ENCODE measurements at regions not wholly inside any gene's neighbourhood (a gene's known extent, or its start where the extent isn't known, plus 50 kb on each side); places are given as distances from the start of the nearest gene placed in this dataset.

DNA sequence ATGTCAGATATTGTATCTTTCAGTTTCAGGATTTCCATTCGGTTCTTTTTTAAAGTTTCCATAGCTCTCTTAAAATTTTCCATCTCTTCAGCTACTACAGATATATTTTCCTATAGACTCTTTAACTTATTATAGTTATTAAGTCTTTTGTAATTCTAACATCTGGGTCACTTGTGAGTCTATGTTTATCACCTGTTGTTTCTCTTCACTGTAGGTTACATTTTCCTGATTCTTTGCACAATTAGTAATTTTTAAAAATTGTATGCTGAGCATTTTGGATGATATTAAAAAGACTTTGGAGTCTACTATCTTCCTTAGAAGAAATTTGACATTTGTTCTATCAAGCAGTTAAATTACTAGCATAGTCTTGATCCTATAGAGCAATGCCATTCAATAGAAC lies 140.7 kb downstream of the QRSL1 start:
- TF ChIP-seq, protein P1, sequence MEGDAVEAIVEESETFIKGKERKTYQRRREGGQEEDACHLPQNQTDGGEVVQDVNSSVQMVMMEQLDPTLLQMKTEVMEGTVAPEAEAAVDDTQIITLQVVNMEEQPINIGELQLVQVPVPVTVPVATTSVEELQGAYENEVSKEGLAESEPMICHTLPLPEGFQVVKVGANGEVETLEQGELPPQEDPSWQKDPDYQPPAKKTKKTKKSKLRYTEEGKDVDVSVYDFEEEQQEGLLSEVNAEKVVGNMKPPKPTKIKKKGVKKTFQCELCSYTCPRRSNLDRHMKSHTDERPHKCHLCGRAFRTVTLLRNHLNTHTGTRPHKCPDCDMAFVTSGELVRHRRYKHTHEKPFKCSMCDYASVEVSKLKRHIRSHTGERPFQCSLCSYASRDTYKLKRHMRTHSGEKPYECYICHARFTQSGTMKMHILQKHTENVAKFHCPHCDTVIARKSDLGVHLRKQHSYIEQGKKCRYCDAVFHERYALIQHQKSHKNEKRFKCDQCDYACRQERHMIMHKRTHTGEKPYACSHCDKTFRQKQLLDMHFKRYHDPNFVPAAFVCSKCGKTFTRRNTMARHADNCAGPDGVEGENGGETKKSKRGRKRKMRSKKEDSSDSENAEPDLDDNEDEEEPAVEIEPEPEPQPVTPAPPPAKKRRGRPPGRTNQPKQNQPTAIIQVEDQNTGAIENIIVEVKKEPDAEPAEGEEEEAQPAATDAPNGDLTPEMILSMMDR (IDR thresholded peaks at IDR 0.05): no peak
- no peak for TF ChIP-seq POLR2A (IDR thresholded peaks at IDR 0.05)

Data from testis (tissue), 2 donors.